ENCODE measurements at regions not wholly inside any gene's neighbourhood (a gene's known extent, or its start where the extent isn't known, plus 50 kb on each side); places are given as distances from the start of the nearest gene placed in this dataset.

DNA sequence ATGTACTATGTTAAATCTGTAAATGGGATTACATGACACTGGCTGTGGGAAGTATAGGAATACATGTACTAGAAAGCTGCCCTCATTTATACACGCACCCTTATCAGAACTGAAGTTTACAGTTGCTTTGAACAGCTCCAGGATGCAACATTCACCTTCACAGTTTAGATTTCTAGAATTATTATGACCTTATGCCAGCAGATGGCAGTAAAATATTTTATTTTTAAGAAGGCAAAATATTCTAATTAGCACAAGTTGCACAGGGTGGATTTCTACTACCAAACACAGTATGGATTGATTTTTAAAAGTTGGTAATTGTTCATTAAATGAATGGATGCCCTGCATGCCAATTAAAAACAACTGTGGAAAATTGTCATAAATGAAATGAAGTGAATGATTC is 670.4 kb downstream of the KCNJ3 start:
- POLR2A ChIA-PET: interaction anchor here (0.6 kb wide), 1 partner anchor 1282 kb away, joined by 10 read pairs; no protein-coding TSS in a partner anchor
- WGBS (ENCODE audit: missing lambda C conversion rate): 3% methylated on average over 1 of the region's 1 CpG
- Histone ChIP-seq H3K27ac (no peak overlapping the region), H3K4me1 (no peaks in the 10 kb centered on the region), H3K4me3 (no peak overlapping the region), H3K4me2 (no peak overlapping the region), H3K9me3 (no peaks in the 10 kb centered on the region)
- FAIRE-seq (no peak), ATAC-seq (peak; percentile 30 to 56; a peak in 3 of 6 replicates), DNase-seq (ENCODE audit: low read depth in 1 of 2, low spot score in 1 of 2) (peak in 1 of 2 experiments; percentile 19)
- no peak for TF ChIP-seq HOXB13 (CRISPR knock-in tag; IDR thresholded peaks at IDR 0.05; ENCODE audit: low read depth)
- no peak for TF ChIP-seq CBX8 (IDR thresholded peaks at IDR 0.05)
- no peak for TF ChIP-seq TP53 (CRISPR knock-in tag; IDR thresholded peaks at IDR 0.05)
- no peak for TF ChIP-seq ZSCAN20 (CRISPR knock-in tag; IDR thresholded peaks at IDR 0.05)
- TF ChIP-seq SREBF2 (IDR thresholded peaks at IDR 0.05): no peak
- TF ChIP-seq, protein P1, sequence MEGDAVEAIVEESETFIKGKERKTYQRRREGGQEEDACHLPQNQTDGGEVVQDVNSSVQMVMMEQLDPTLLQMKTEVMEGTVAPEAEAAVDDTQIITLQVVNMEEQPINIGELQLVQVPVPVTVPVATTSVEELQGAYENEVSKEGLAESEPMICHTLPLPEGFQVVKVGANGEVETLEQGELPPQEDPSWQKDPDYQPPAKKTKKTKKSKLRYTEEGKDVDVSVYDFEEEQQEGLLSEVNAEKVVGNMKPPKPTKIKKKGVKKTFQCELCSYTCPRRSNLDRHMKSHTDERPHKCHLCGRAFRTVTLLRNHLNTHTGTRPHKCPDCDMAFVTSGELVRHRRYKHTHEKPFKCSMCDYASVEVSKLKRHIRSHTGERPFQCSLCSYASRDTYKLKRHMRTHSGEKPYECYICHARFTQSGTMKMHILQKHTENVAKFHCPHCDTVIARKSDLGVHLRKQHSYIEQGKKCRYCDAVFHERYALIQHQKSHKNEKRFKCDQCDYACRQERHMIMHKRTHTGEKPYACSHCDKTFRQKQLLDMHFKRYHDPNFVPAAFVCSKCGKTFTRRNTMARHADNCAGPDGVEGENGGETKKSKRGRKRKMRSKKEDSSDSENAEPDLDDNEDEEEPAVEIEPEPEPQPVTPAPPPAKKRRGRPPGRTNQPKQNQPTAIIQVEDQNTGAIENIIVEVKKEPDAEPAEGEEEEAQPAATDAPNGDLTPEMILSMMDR (IDR thresholded peaks at IDR 0.05): peak; percentile 46
- TF ChIP-seq BHLHE40 (IDR thresholded peaks at IDR 0.05; ENCODE audit: low read depth, low read length): no peak
- TF ChIP-seq TFCP2L1 (CRISPR knock-in tag; IDR thresholded peaks at IDR 0.05): no peak
- no peak for TF ChIP-seq GATA3 (IDR thresholded peaks at IDR 0.05; ENCODE audit: borderline replicate concordance)
- no peak for TF ChIP-seq RFX5 (IDR thresholded peaks at IDR 0.05)
- no peak for TF ChIP-seq EP300 (IDR thresholded peaks at IDR 0.05)
- peak in 1 of 2 experiments; percentile 42; a peak in 2 of 5 replicates for TF ChIP-seq RAD21 (conservative IDR thresholded peaks at IDR 0.05 in 1 of 2, IDR thresholded peaks at IDR 0.05 in 1 of 2)
- TF ChIP-seq PHF8 (IDR thresholded peaks at IDR 0.05; ENCODE audit: borderline replicate concordance, low read depth): no peak
- TF ChIP-seq FOXS1 (CRISPR knock-in tag; IDR thresholded peaks at IDR 0.05): no peak
- TF ChIP-seq BCL3 (IDR thresholded peaks at IDR 0.05): no peak
- no peak for TF ChIP-seq NPAS2 (CRISPR knock-in tag; IDR thresholded peaks at IDR 0.05; ENCODE audit: borderline replicate concordance)
- CTCF ChIA-PET: interaction anchor here (0.9 to 2.0 kb wide), 4 partner anchors 10 to 1815 kb away, joined by 3 to 7 read pairs (median 3); no protein-coding TSS in a partner anchor

GRCh38 chr2:155364766-155365165 is 666.3 kb downstream of the KCNJ3 start:
- ATAC-seq: no peak
- FAIRE-seq: no peak
- ChIA-PET CTCF (no interaction called here), POLR2A (no interaction called here)
- Histone ChIP-seq H3K27ac (no peak overlapping the region), H3K4me2 (no peak overlapping the region), H3K4me3 (no peak overlapping the region), H3K9me3 (no peaks in the 10 kb centered on the region), H3K4me1 (no peaks in the 10 kb centered on the region)
- no peak for DNase-seq (ENCODE audit: low read depth in 1 of 2, low spot score in 1 of 2)
- TF ChIP-seq RNF2 (IDR thresholded peaks at IDR 0.05; ENCODE audit: borderline replicate concordance, low read depth) (no peak), POLR2AphosphoS2 (conservative IDR thresholded peaks at IDR 0.05; ENCODE audit: low read length) (no peak), ZC3H11A (IDR thresholded peaks at IDR 0.05) (no peak), CHD4 (IDR thresholded peaks at IDR 0.05; ENCODE audit: borderline replicate concordance) (no peak), HEYL (CRISPR knock-in tag; IDR thresholded peaks at IDR 0.05) (no peak), RCOR1 (IDR thresholded peaks at IDR 0.05; ENCODE audit: low read depth, low read length) (no peak), CHD2 (IDR thresholded peaks at IDR 0.05; ENCODE audit: low read length, partially characterized antibody) (no peak)
- TF ChIP-seq, protein P2, sequence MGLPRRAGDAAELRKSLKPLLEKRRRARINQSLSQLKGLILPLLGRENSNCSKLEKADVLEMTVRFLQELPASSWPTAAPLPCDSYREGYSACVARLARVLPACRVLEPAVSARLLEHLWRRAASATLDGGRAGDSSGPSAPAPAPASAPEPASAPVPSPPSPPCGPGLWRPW (IDR thresholded peaks at IDR 0.05): no peak
- TF ChIP-seq, protein P1 (IDR thresholded peaks at IDR 0.05): no peak
- WGBS (ENCODE audit: missing lambda C conversion rate): 92% methylated on average over 3 of the region's 3 CpGs

Data from A549 (cell line).